GM10248 (cell line): ENCODE measurements at regions not wholly inside any gene's neighbourhood (a gene's known extent, or its start where the extent isn't known, plus 50 kb on each side); places are given as distances from the start of the nearest gene placed in this dataset.
"Not testable (repeated sequence)": the region's sequence is repeated elsewhere in the genome, so short reads cannot be mapped to it uniquely, and the experiment has no call there.

ENCODE experiments used
- CTCF ChIA-PET: fragments of 300-600 bp; sonication (Branson Sonifier 250); formaldehyde crosslinking; extraction: SDS; loops from one replicate; lab custom pipeline; 2021; ENCODE audit warnings: antibody characterized with exemption; lab: Yijun Ruan, JAX
- POLR2A ChIA-PET: fragments of 350-650 bp; sonication (Branson Sonifier 250); formaldehyde crosslinking; extraction: SDS; loops from one replicate; lab custom pipeline; 2020; ENCODE audit warnings: antibody characterized with exemption; lab: Yijun Ruan, JAX
- DNase-seq: peaks from one replicate; pipeline ENCODE4 v3.0.0; 2012; ENCODE audit errors: extremely low spot score
- CTCF ChIP-seq: IDR thresholded peaks from 2 replicates; pipeline ENCODE4 v1.5.1; 2012; ENCODE audit warnings: mild to moderate bottlenecking, low read depth; ENCODE audit errors: extremely low read depth, missing control alignments, control extremely low read depth

- DNase-seq: no peak
- ChIA-PET CTCF (no interaction called here), POLR2A (no interaction called here)
- TF ChIP-seq CTCF: no peak
These were observed 874.3 kb upstream of the INTU start for GRCh38 chr4:126758493-126758892.

GRCh38 chr4:126761947-126762662 lies 870.7 kb upstream of the INTU start:
- CTCF ChIA-PET: interaction anchor here (1.9 kb wide), 1 partner anchor 9 kb away, joined by 6 read pairs; no protein-coding TSS in a partner anchor

GRCh38 chr4:126762663-126763247 lies 870.0 kb upstream of the INTU start:
- POLR2A ChIA-PET: no interaction called here
- no peak for DNase-seq
- CTCF ChIA-PET: interaction anchor here (1.9 kb wide), 1 partner anchor 10 kb away, joined by 6 read pairs; no protein-coding TSS in a partner anchor
- no peak for TF ChIP-seq CTCF

More at GRCh38 chr4:126761947-126762662, 870.7 kb upstream of the INTU start:
- POLR2A ChIA-PET: no interaction called here
- TF ChIP-seq CTCF: no peak
- no peak for DNase-seq

GRCh38 chr4:126766241-126766640 lies 866.5 kb upstream of the INTU start:
- TF ChIP-seq CTCF: no peak
- ChIA-PET POLR2A (no interaction called here), CTCF (interaction anchor here (0.9 kb wide), 1 partner anchor 10 kb away, joined by 3 read pairs; no protein-coding TSS in a partner anchor)
- DNase-seq: no peak

- POLR2A ChIA-PET: no interaction called here
- no peak for DNase-seq
- CTCF ChIA-PET: no interaction called here
- no peak for TF ChIP-seq CTCF
These were observed 864.4 kb upstream of the INTU start for GRCh38 chr4:126768338-126768737.

- CTCF ChIA-PET, DNase-seq, POLR2A ChIA-PET: not testable (repeated sequence)
These were observed 861.8 kb upstream of the INTU start for GRCh38 chr4:126770811-126771553.

GRCh38 chr4:126771618-126772017 lies 861.1 kb upstream of the INTU start:
- CTCF ChIA-PET, DNase-seq, POLR2A ChIA-PET: not testable (repeated sequence)
